HG03095 (cell line): ENCODE measurements at regions not wholly inside any gene's neighbourhood (a gene's known extent, or its start where the extent isn't known, plus 50 kb on each side); places are given as distances from the start of the nearest gene placed in this dataset.

Source experiments
- ATAC-seq: cut with Tn5 transposase; IDR thresholded peaks from one replicate; pipeline ENCODE4 v1.9.1; 2021; ENCODE audit warnings: moderate library complexity; ENCODE audit not compliant: unreplicated experiment

- no peak for ATAC-seq
These were observed 53.5 kb upstream of the LRRN1 start for GRCh38 chr3:3745693-3746092.

GRCh38 chr3:3744826-3745225 lies 54.4 kb upstream of the LRRN1 start:
- no peak for ATAC-seq

- ATAC-seq: no peak
These were observed 55.5 kb upstream of the LRRN1 start for GRCh38 chr3:3743754-3744153.

GRCh38 chr3:3740061-3740460 lies 59.2 kb upstream of the LRRN1 start:
- ATAC-seq: no peak

DNA sequence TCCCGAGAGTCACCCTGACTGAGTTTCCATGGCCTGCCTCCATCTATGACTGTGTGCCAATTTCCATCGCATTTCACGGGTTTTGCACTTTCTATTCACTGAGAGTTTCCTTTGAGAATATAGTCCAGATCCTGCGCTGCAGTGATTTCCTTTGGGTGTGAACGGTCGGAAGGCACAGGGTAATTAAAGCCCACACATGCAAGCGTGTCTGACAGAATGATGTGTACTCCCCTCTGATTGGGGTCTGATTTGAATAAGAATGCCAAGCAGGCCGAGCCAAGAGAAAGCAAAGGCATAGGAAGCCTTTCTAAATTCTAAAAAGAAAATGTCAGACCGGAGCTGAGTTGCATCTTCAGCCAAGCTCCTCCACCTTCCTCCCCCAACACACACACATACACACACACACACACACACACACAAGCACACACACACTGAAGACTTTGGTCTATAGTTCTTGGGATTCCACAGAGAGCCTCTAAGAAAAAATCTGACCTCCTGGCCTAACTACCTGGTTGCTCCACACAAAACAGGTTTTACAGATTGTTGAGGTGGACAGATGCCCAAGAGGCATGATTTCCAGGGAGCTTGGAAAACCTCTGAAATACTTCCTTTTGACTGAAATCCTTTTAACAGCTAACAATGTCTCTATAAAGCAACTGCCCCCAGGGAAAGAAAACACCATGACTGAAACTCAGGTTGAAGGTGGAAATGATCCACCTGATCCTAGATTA lies 59.7 kb upstream of the LRRN1 start:
- no peak for ATAC-seq

GRCh38 chr3:3737531-3737930 lies 61.7 kb upstream of the LRRN1 start:
- ATAC-seq: no peak

GRCh38 chr3:3735919-3736318 lies 63.3 kb upstream of the LRRN1 start:
- ATAC-seq: no peak

DNA sequence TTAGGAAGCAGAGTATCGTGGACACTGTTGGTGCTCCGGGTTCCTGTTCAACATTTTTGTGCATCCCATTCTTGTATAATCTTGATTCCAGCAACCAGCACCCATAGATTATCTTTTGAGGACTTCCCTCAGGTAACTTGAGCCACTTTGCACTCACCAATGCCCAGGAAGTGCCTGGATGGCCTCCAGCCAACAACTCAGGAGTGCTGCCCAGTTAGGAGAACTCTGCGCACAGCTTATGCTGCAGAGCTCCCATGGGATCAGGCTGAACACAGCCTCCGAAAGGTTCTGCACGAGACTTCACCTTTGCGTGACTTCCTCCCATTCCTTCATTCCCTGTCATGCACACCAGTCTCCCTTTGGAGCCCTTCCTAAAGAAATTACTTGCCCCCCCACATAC lies 64.3 kb upstream of the LRRN1 start:
- ATAC-seq: no peak

DNA sequence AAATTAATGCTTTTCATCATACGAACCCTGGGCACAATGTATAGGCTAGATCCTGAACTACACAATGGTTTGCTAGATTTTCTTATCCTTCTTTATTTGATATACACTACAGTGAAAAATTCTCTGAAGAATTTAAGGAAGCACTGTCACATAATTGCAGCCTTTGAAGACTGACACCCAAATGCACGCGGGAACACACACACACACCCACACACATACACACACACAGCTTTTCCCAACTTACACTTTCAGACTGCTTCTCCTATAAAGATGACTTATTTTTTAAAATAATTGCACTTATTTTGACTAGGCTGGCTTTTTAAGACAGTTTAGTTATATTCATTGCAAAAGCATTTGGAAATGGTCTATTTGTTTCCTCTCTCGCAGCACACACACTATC lies 70.0 kb upstream of the LRRN1 start:
- ATAC-seq: no peak

GRCh38 chr3:3726549-3726948 lies 72.7 kb upstream of the LRRN1 start:
- ATAC-seq: no peak

GRCh38 chr3:3714572-3714971 lies 84.7 kb upstream of the LRRN1 start:
- ATAC-seq: no peak

GRCh38 chr3:3712971-3713370 lies 86.3 kb upstream of the LRRN1 start:
- ATAC-seq: no peak

GRCh38 chr3:3708769-3709115 lies 90.5 kb upstream of the LRRN1 start:
- no peak for ATAC-seq

- ATAC-seq: no peak
These were observed 91.1 kb upstream of the LRRN1 start for GRCh38 chr3:3707858-3708768.

DNA sequence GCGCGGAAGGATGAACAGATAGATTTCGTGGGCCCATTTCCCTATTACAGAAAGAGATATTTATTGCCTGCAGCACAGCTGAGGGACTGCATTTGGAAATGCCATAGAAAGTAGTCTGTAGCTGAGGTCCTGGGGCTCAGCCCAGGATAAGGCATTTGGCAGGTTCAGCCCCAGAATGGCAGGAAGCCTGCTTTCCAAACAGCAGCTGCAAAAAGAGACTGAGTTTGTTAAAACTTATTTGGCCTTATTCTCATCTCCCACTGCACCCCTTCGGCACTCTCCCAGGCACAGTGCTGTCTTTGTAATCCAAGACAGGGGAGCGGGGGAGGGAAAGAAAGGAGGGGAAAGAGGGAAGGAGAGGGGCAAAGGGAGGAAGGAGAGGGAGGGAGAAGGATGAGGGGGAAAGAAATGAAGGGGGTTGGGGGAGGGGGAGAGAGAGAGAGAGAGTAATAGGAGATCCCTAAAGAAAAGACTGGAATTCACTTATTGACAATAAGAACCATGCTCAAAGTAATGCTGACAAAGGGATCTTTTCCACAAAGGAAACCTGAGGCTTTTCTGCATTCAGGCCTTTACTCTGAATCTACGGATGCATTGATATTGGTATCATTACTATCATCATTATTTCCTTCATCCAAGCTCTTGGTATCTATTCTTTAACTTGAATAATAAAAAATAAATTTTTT lies 94.0 kb upstream of the LRRN1 start:
- ATAC-seq: no peak

GRCh38 chr3:3701949-3702348 lies 97.3 kb upstream of the LRRN1 start:
- ATAC-seq: no peak

DNA sequence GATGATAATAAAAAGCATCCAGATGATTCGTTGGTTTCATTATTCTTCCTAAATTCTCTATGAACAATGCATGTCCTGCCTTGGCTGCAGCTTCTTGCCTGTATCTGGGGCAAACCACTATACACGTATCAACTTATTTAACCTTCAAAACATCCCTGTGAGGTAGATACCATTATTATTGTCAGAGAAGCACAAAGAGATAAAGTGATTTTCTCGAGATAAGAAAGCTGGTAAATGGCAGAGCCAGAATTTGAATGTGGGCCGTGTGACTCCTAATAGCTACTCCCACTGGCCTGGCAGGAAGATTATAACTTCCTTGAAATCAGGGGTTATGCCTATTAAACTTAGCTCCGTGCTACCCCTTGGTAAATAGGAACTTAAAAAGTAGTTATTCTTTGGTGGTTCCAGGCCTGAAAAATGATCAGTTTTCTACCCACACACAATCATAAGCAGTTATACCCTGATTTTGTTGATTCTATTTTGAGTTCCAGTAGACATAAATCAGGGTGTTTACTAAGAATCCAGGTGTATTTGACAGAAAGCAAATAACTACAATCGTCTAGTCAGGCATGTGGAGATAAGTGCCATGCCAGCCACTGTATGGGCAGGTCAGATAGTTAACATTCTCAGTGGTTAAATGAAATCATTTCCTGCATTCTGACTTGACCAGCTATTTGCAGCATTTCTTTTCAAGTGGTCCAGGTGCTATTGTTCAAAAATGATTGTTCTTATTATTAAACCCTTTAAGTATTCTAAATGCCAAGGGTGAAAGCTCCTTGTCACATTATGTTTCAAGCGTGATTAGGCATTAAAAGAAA lies 99.2 kb upstream of the LRRN1 start:
- ATAC-seq: no peak

DNA sequence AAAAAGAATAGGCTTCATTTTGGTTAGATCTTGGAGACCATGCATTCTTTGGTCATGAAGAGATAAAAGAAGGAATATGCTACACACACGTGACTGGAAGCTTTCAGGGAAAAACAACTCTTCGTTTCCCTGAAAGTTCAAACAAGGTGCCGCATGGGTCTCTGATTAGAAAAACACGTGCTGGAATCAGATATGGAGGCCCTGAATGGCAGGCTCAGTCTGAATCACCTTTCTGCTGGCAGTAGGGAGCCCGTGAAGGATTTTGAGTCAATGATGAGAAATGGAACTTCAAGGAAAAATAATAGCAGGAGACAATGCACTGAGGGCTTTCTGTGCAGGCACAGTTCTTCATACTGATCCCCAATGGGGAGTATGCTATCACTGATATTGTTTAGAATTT lies 99.8 kb upstream of the LRRN1 start:
- ATAC-seq: no peak

DNA sequence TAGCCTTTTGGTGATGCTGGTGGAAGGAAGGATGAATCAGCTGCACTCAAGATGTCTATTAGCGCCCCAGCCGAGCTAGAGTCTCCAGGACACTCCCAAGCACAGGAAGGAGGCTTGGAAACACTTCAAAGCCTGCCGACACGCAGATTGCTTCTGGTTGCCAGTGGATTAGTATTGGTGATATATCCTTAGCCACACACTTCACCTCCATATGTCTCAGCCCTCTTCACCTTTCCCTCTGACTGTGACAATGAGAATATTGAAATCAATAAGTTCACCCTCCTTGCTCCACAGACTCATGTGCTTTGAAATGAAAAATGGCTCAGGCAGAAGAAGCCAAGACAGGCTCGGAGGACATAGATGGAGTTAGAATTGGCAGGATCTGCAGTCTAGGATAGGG lies 102.9 kb upstream of the LRRN1 start:
- ATAC-seq: no peak

- ATAC-seq: no peak
These were observed 105.6 kb upstream of the LRRN1 start for GRCh38 chr3:3693593-3693992.
